Fibroblast of skin of left biceps (primary cell): ENCODE measurements at regions not wholly inside any gene's neighbourhood (a gene's known extent, or its start where the extent isn't known, plus 50 kb on each side); places are given as distances from the start of the nearest gene placed in this dataset.
A peak's percentile ranks its signal among the peaks of the same experiment; 100 is the strongest.
"Not testable (repeated sequence)": the region's sequence is repeated elsewhere in the genome, so short reads cannot be mapped to it uniquely, and the experiment has no call there.

ENCODE experiments used
- DNase-seq, 2 experiments: peaks; one replicate each; pipeline ENCODE4 v3.0.0-alpha.2; 2013; ENCODE audit warnings: low read depth in 2 of 2

DNA sequence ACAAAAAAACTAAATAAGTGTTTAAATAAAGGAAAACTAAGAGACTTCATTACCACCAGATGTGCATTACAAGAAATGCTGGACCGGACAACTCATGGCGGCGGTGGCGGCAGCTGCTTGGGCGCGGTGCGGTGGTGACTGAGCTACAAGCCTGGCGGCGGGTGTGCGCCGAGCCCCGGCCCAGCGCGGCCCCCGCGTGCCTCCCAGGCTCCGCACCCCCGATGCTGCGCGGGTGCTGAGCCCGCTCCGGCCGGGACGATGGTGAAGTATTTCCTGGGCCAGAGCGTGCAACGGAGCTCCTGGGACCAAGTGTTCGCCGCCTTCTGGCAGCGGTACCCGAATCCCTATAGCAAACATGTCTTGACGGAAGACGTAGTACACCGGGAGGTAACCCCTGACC lies 52.2 kb upstream of the RCOR3 start:
- no peak for DNase-seq

DNA sequence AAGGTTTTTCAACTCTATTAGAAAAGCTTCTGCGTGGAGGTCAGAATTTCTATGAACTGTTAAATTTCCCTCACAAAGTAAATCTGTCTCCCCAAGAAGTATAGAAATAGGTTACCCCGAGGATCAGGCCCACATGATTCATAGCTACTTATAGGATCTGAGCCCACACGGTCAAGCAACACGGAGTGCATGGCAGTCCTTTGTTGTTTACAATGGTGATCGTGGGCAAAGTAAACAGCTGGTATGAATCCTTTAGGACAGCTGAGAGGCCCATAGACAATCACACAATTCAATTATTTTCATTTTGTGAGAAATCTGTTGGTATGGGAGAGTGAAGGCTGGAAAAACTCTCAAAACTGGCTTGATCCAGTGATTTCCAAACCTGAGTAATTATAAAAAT lies 58.9 kb upstream of the RCOR3 start:
- DNase-seq = no peak

GRCh38 chr1:211198880-211199279 lies 60.3 kb upstream of the RCOR3 start:
- DNase-seq = no peak

GRCh38 chr1:211198111-211198510 lies 61.1 kb upstream of the RCOR3 start:
- peak; percentile 6 to 10 for DNase-seq

GRCh38 chr1:211196880-211197279 lies 62.3 kb upstream of the RCOR3 start:
- DNase-seq = no peak

DNA sequence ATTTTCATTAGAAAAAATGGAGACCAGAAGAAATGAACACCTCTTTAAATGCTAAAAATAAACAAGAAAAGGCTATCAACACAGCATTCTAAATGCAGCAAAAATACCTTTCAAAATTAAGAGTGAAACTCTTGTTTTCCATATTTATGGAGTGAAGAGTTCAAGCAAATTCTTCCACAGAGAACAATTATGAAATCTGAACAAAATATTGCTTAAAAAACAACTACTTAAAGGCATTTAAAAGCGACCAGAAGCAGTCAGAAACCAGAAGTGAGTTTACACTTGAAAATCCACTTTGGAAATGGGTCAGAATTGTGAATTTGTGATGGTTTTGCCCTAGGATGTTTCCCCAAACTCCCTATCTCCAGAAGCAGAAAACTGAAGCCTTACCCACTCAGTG lies 60.9 kb upstream of the KCNH1 start:
- DNase-seq = no peak

GRCh38 chr1:211192227-211192626 lies 58.3 kb upstream of the KCNH1 start:
- no peak for DNase-seq

DNA sequence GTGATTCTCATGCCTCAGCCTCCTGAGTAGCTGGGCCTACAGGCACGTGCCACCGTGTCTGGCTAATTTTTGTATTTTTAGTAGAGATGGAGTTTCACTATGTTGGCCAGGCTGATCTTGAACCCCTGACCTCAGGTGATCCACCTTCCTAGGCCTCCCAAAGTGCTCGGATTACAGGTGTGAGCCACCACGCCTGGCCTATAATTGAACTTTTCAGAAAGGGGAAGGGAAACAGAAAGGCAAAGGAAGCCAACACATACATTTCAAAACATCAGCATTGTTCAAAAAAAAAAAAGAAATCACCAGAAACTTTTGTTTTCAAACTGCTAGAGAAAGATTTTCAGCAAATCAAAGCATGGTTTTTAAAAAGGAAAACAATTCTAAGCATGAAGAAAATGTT lies 54.8 kb upstream of the KCNH1 start:
- not testable (repeated sequence) for DNase-seq

- no peak for DNase-seq
Measured at GRCh38 chr1:211183747-211184313, 49.9 kb upstream of the KCNH1 start.
